Ectodermal cell (in vitro differentiated cells): ENCODE measurements at regions not wholly inside any gene's neighbourhood (a gene's known extent, or its start where the extent isn't known, plus 50 kb on each side); places are given as distances from the start of the nearest gene placed in this dataset.
"Not testable (repeated sequence)": the region's sequence is repeated elsewhere in the genome, so short reads cannot be mapped to it uniquely, and the experiment has no call there.

Experiments
- H3K27ac ChIP-seq: 2 replicates; pipeline ENCODE4 v1.7.0; 2013; ENCODE audit warnings: mild to moderate bottlenecking, low read depth, low read length; ENCODE audit not compliant: insufficient read depth, poor library complexity, severe bottlenecking
- H3K27me3 ChIP-seq: 2 replicates; pipeline ENCODE4 v1.7.0; 2013; ENCODE audit warnings: mild to moderate bottlenecking, low read length; ENCODE audit not compliant: insufficient read depth, control insufficient read depth, poor library complexity, severe bottlenecking
- H3K36me3 ChIP-seq: one replicate; pipeline ENCODE4 v1.7.0; 2013; ENCODE audit warnings: low read length; ENCODE audit not compliant: control insufficient read depth, insufficient read depth
- H3K4me1 ChIP-seq: one replicate; pipeline ENCODE4 v1.7.0; 2013; ENCODE audit warnings: low read length; ENCODE audit not compliant: control insufficient read depth, insufficient read depth
- H3K4me3 ChIP-seq: 2 replicates; pipeline ENCODE4 v1.7.0; 2013; ENCODE audit warnings: low read depth, low read length, control low read depth; ENCODE audit not compliant: insufficient read depth
- H3K9me3 ChIP-seq: 2 replicates; pipeline ENCODE4 v1.7.0; 2013; ENCODE audit warnings: mild to moderate bottlenecking, low read length, moderate library complexity; ENCODE audit not compliant: control insufficient read depth
- WGBS, 2 experiments: methylation state at CpG; one replicate each; pipeline ENCODE4 v1.1.7; 2013; ENCODE audit warnings: missing lambda C conversion rate in 2 of 2; 5-methylcytosine and 5-hydroxymethylcytosine counted together

GRCh38 chr1:29802181-29803068 lies 566.1 kb downstream of the PTPRU start:
- Histone ChIP-seq H3K4me1 (no peaks in the 10 kb centered on the region), H3K27ac (no peak overlapping the region), H3K27me3 (no peaks in the 10 kb centered on the region), H3K9me3 (no peaks in the 10 kb centered on the region), H3K36me3 (no peaks in the 10 kb centered on the region), H3K4me3 (no peak overlapping the region)
- 89 to 90% methylated on average over 21 of the region's 21 CpGs for WGBS, 2 experiments

DNA sequence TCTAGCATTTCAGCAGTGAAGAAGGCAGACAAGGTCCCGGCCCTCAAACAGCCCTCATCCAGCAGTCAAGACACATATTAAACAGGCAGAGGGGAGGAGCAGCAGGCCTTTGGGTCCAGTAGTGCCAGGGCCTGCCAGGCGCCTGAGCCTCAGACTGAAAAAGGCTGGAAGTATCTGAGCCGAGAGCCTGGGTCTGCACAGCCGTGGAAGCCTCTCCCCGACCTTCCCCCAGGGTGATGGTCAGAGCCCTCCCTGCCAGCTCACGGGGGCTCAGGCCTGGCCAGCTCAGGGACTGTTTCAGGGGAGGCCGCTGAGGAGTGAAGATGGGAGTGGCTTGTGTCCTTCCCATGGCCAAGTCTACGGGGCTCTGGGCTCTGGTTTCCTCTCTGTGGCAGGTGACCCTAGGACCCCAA lies 565.2 kb downstream of the PTPRU start:
- Histone ChIP-seq H3K4me3 (no peak overlapping the region), H3K27me3 (no peaks in the 10 kb centered on the region), H3K27ac (no peak overlapping the region), H3K9me3 (no peaks in the 10 kb centered on the region), H3K4me1 (no peaks in the 10 kb centered on the region), H3K36me3 (no peaks in the 10 kb centered on the region)
- WGBS, 2 experiments, result 80 to 86% methylated on average over 8 of the region's 8 CpGs

DNA sequence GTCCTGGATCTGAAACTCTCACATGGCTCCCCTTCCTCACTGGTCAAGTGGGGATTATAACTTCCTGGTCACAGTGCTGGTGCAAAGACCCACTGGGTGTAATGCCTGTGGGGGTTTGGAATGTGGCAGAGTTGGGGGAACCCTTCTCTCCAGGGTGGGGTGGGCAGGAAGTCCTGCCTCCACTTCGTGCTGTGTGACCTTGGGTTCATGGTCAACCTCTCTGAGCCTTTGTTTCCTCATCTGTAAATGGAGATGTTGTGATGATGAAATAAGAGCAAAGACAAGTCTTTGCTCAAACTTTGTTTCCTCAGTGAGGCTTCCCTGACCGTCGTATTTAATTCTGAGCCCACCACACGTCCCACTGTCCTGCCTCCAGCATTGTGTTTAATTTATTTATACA lies 564.7 kb downstream of the PTPRU start:
- H3K27ac ChIP-seq, result no peak overlapping the region
- H3K9me3 ChIP-seq, result no peaks in the 10 kb centered on the region
- no peaks in the 10 kb centered on the region for H3K4me1 ChIP-seq
- no peaks in the 10 kb centered on the region for H3K36me3 ChIP-seq
- H3K27me3 ChIP-seq, result no peaks in the 10 kb centered on the region
- H3K4me3 ChIP-seq, result no peak overlapping the region
- WGBS, 2 experiments, result 92 to 95% methylated on average over 3 to 4 of the region's 4 CpGs

DNA sequence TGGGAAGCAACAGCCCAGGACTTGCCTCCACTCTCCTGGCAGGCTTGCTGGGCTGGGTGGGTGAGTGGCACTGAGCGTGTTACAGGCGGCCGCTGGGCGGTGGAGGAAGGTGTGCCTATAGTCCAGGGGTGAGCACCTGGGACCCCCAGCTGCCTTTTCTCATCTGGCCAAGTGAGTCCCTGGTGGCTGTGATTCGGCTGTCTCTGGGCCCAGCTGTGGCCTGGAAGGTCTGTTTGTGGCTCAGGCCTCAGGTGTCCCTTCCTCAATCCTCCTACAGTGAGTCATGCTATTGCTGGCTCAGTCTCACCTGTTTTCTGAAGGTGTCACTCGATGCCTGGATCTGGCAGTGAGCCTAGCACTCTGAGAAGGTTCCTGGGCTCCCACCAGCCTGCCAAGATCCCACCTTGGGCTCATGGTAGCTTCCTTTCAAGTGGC lies 564.2 kb downstream of the PTPRU start:
- 91 to 92% methylated on average over 6 of the region's 6 CpGs for WGBS, 2 experiments
- no peak overlapping the region for H3K4me3 ChIP-seq

DNA sequence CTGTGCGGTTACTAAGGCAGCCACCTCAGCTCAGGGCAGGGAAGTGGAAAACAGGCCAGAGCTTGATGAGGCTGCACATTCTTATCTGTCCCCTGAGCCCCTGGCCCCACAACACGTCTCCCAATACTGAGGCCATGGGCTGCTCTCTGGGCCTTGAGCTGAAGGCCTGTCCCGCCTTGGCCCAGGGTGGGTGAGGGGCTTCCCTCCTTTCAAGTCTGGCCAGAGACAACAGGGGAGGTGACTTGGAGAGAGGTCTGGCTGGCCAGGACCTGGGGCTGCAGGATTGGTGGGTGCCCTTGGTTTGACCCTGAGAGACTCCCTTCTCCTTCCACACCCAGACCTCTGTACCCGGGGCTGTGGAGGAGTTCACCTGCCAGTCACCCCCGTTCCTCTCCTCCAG lies 563.8 kb downstream of the PTPRU start:
- H3K36me3 ChIP-seq, result no peaks in the 10 kb centered on the region
- no peak overlapping the region for H3K4me3 ChIP-seq
- WGBS, 2 experiments, result 91 to 95% methylated on average over 5 of the region's 5 CpGs
- no peak overlapping the region for H3K27ac ChIP-seq
- H3K4me1 ChIP-seq, result no peaks in the 10 kb centered on the region
- no peaks in the 10 kb centered on the region for H3K9me3 ChIP-seq
- H3K27me3 ChIP-seq, result no peaks in the 10 kb centered on the region

More for the DNA sequence above, 564.2 kb downstream of the PTPRU start:
- no peaks in the 10 kb centered on the region for H3K36me3 ChIP-seq
- H3K4me1 ChIP-seq, result no peaks in the 10 kb centered on the region
- no peaks in the 10 kb centered on the region for H3K9me3 ChIP-seq
- H3K27me3 ChIP-seq, result no peaks in the 10 kb centered on the region
- H3K27ac ChIP-seq, result no peak overlapping the region

- no peaks in the 10 kb centered on the region for H3K4me1 ChIP-seq
- no peaks in the 10 kb centered on the region for H3K27me3 ChIP-seq
- no peak overlapping the region for H3K4me3 ChIP-seq
- no peaks in the 10 kb centered on the region for H3K9me3 ChIP-seq
- no peak overlapping the region for H3K27ac ChIP-seq
- no peaks in the 10 kb centered on the region for H3K36me3 ChIP-seq
- WGBS, 2 experiments, result 92 to 94% methylated on average over 12 to 13 of the region's 13 CpGs
Measured at GRCh38 chr1:29798699-29799566, 562.6 kb downstream of the PTPRU start.

DNA sequence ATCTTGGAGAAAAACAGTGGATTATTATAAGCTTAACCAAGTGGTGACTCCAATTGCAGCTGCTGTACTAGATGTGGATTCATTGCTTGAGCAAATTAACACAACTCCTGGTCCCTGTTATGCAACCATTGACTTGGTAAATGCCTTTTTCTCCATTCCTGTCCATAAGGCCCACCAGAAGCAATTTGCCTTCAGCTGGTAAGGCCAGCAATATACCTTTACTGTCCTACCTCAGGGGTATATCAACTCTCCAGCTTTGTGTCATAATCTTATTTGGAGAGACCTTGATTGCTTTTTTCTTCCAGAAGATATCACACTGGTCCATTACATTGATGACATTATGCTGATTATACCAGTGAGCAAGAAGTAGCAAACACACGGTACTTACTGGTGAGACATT lies 560.8 kb downstream of the PTPRU start:
- 89 to 95% methylated on average over 1 of the region's 1 CpG for WGBS, 2 experiments
- H3K27ac ChIP-seq, H3K9me3 ChIP-seq, H3K4me3 ChIP-seq, H3K27me3 ChIP-seq, H3K36me3 ChIP-seq, H3K4me1 ChIP-seq: not testable (repeated sequence)

DNA sequence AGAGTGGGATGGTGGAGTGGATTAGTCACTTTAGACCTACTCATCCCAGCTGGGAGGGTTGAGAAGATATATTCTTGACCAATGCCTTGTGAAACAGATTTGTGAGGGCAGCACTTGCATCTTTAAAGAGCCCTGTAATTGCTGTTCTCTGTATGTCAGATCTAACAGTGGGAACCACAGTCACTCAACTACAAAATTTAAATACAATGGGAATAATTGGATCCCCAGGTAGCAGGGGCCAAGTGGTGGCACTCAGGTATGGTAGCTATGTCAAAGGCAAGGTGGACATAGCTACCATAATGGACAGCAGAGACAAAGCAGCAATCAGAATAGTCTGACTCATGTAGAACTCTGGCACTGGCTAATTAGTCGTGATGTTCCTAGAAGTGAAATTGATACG lies 559.6 kb downstream of the PTPRU start:
- not testable (repeated sequence) for H3K36me3 ChIP-seq, H3K27ac ChIP-seq, H3K9me3 ChIP-seq, H3K27me3 ChIP-seq, H3K4me3 ChIP-seq, H3K4me1 ChIP-seq
- 98 to 100% methylated on average over 2 of the region's 2 CpGs for WGBS, 2 experiments

DNA sequence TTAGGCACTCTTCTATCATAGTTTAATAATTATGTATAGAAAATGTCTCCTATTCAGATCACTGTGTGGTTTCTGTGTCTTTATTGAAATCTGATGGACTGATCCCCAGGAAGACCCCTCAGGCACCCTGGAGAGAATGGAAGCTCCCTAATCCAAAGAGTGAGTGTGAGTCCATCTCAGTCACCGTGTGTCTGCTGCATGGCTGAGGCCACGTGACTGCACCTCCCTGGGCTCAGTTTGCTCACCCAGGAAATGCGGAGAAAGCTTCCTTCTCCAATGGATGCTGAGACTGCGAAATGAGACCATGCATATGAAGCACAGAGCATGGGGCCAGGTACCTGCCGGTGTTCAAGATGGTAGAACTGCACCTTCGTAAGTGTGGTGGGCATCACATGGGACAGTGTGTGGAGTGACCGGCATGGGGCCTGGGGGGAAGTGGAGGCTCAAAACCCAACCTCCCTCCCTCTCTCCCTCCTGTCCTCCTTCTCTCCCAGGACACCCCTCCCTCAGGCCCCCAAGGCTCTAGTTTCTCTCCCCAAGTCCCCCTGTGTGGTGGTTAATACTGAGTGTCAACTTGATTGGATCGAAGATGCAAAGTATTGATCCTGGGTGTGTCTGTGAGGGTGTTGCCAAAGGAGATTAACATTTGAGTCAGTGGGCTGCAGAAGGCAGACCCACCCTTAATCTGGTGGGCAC lies 557.5 kb downstream of the PTPRU start:
- H3K4me1 ChIP-seq, result no peaks in the 10 kb centered on the region
- H3K9me3 ChIP-seq, result no peaks in the 10 kb centered on the region
- WGBS, 2 experiments, result 84 to 90% methylated on average over 7 to 8 of the region's 8 CpGs
- no peak overlapping the region for H3K27ac ChIP-seq
- no peaks in the 10 kb centered on the region for H3K27me3 ChIP-seq
- no peaks in the 10 kb centered on the region for H3K36me3 ChIP-seq
- no peak overlapping the region for H3K4me3 ChIP-seq

DNA sequence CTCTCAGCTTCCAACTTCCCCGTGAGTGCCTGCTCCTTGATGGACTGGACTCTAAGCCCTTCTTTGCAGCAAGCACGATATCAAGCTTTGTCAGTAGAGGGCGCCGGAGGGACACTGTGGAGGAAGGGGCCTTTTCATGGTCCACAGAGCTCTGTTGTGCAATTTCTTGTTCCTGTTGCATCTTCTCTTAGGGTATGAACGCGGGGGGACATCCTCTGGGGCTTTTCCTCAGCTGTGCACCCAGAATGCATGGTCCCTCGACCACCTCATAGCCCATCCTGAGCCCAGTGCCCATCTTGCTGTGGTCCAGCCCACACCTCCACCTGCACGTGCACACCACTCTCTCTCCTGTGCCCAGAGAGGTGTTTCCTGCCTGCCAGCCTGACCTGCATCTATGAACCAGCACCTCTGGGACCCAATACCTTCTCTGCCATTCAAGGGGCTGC lies 556.8 kb downstream of the PTPRU start:
- Histone ChIP-seq H3K27me3 (no peaks in the 10 kb centered on the region), H3K4me3 (no peak overlapping the region), H3K4me1 (no peaks in the 10 kb centered on the region), H3K27ac (no peak overlapping the region), H3K36me3 (no peaks in the 10 kb centered on the region), H3K9me3 (no peaks in the 10 kb centered on the region)
- WGBS, 2 experiments, result 16% methylated on average over 8 of the region's 8 CpGs
